Hepatocyte (in vitro differentiated cells): ENCODE measurements at regions not wholly inside any gene's neighbourhood (a gene's known extent, or its start where the extent isn't known, plus 50 kb on each side); places are given as distances from the start of the nearest gene placed in this dataset.

Experiments
- DNase-seq: peaks from one replicate; pipeline ENCODE4 v3.0.0-alpha.2; 2016; ENCODE audit warnings: low spot score
- H2AFZ ChIP-seq: fragments of 200-600 bp; sonication (generic); 2 replicates; pipeline ENCODE4 v1.6.0; 2016; ENCODE audit warnings: antibody characterized with exemption, mild to moderate bottlenecking
- H3K27ac ChIP-seq: fragments of 200-600 bp; sonication (generic); 2 replicates; pipeline ENCODE4 v1.5.1; 2016; ENCODE audit warnings: mild to moderate bottlenecking
- H3K27me3 ChIP-seq: fragments of 200-600 bp; sonication (generic); 2 replicates; pipeline ENCODE4 v1.6.1; 2016
- H3K36me3 ChIP-seq: fragments of 200-600 bp; sonication (generic); replicated peaks from 2 replicates; pipeline ENCODE4 v1.5.1; 2016; ENCODE audit warnings: low read depth; ENCODE audit not compliant: insufficient read depth
- H3K4me1 ChIP-seq: fragments of 200-600 bp; sonication (generic); 2 replicates; pipeline ENCODE4 v1.5.1; 2016; ENCODE audit warnings: mild to moderate bottlenecking, moderate library complexity; ENCODE audit not compliant: insufficient read depth
- H3K4me2 ChIP-seq: fragments of 200-600 bp; sonication (generic); 2 replicates; pipeline ENCODE4 v1.6.0; 2016
- H3K4me3 ChIP-seq: fragments of 200-600 bp; sonication (generic); 2 replicates; pipeline ENCODE4 v1.5.1; 2016; ENCODE audit warnings: mild to moderate bottlenecking
- H3K79me2 ChIP-seq: fragments of 200-600 bp; sonication (generic); 2 replicates; pipeline ENCODE4 v1.6.0; 2017; ENCODE audit warnings: mild to moderate bottlenecking
- H3K9me2 ChIP-seq: fragments of 200-600 bp; sonication (generic); replicated peaks from 2 replicates; pipeline ENCODE4 v1.6.0; 2017; ENCODE audit warnings: mild to moderate bottlenecking; ENCODE audit not compliant: insufficient read depth
- H3K9me3 ChIP-seq: fragments of 200-600 bp; sonication (generic); 2 replicates; pipeline ENCODE4 v1.5.1; 2016; ENCODE audit warnings: low read depth, mild to moderate bottlenecking
- H4K20me1 ChIP-seq: fragments of 200-600 bp; sonication (generic); 2 replicates; pipeline ENCODE4 v1.6.0; 2016; ENCODE audit warnings: mild to moderate bottlenecking; ENCODE audit not compliant: insufficient read depth, poor library complexity, severe bottlenecking
- CTCF ChIP-seq: fragments of 200-600 bp; sonication (generic); IDR thresholded peaks from 2 replicates; pipeline ENCODE4 v1.5.1; 2016; ENCODE audit warnings: antibody characterized with exemption, mild to moderate bottlenecking; ENCODE audit not compliant: poor library complexity
- EZH2 ChIP-seq: fragments of 200-600 bp; sonication (generic); IDR thresholded peaks from 2 replicates; pipeline ENCODE4 v1.6.1; 2016; ENCODE audit warnings: antibody characterized with exemption, mild to moderate bottlenecking, borderline replicate concordance
- EZH2phosphoT487 ChIP-seq: fragments of 200-600 bp; sonication (generic); IDR thresholded peaks from one replicate; pipeline ENCODE4 v1.6.1; 2018; ENCODE audit warnings: antibody characterized with exemption, mild to moderate bottlenecking, low read depth, moderate library complexity; ENCODE audit not compliant: unreplicated experiment, severe bottlenecking
- WGBS: methylation state at CpG from one replicate; pipeline ENCODE4 v1.1.6; 2016; ENCODE audit warnings: low lambda C conversion rate; ENCODE audit errors: missing lambda C conversion rate; 5-methylcytosine and 5-hydroxymethylcytosine counted together

GRCh38 chr11:25587496-25587895 is 744.4 kb upstream of the ANO3 start:
- Histone ChIP-seq H3K27ac (no peak overlapping the region), H3K4me1 (no peaks in the 10 kb centered on the region), H3K27me3 (no peaks in the 10 kb centered on the region), H4K20me1 (no peaks in the 10 kb centered on the region), H3K79me2 (no peaks in the 10 kb centered on the region), H3K9me3 (no peaks in the 10 kb centered on the region), H2AFZ (no peak overlapping the region), H3K4me3 (no peak overlapping the region), H3K4me2 (no peak overlapping the region), H3K36me3 (no peaks in the 10 kb centered on the region), H3K9me2 (no peaks in the 10 kb centered on the region)
- TF ChIP-seq EZH2phosphoT487 (no peak), CTCF (no peak), EZH2 (no peak)
- no peak for DNase-seq

- Histone ChIP-seq H3K36me3 (no peaks in the 10 kb centered on the region), H3K9me3 (no peaks in the 10 kb centered on the region), H3K4me3 (no peak overlapping the region), H3K9me2 (no peaks in the 10 kb centered on the region), H3K4me1 (no peaks in the 10 kb centered on the region), H3K79me2 (no peaks in the 10 kb centered on the region), H3K27ac (no peak overlapping the region), H2AFZ (no peak overlapping the region), H3K4me2 (no peak overlapping the region), H4K20me1 (no peaks in the 10 kb centered on the region), H3K27me3 (no peaks in the 10 kb centered on the region)
- no peak for DNase-seq
- WGBS, result 49% methylated on average over 5 of the region's 5 CpGs
- TF ChIP-seq EZH2 (no peak), CTCF (no peak), EZH2phosphoT487 (no peak)
Measured at GRCh38 chr11:25593221-25593620, 738.7 kb upstream of the ANO3 start.

GRCh38 chr11:25596701-25597100 is 735.2 kb upstream of the ANO3 start:
- no peak overlapping the region for H2AFZ ChIP-seq
- DNase-seq, result no peak
- H3K9me2 ChIP-seq, result no peaks in the 10 kb centered on the region
- H3K4me3 ChIP-seq, result no peak overlapping the region
- H3K4me1 ChIP-seq, result no peaks in the 10 kb centered on the region
- TF ChIP-seq EZH2phosphoT487, result no peak
- no peak for TF ChIP-seq CTCF
- TF ChIP-seq EZH2, result no peak
- no peaks in the 10 kb centered on the region for H3K27me3 ChIP-seq
- no peak overlapping the region for H3K4me2 ChIP-seq
- no peaks in the 10 kb centered on the region for H3K36me3 ChIP-seq
- H3K9me3 ChIP-seq, result no peaks in the 10 kb centered on the region
- WGBS, result 78% methylated on average over 3 of the region's 3 CpGs
- no peaks in the 10 kb centered on the region for H3K79me2 ChIP-seq
- H4K20me1 ChIP-seq, result no peaks in the 10 kb centered on the region
- no peak overlapping the region for H3K27ac ChIP-seq

GRCh38 chr11:25597696-25598095 is 734.2 kb upstream of the ANO3 start:
- Histone ChIP-seq H2AFZ (no peak overlapping the region), H3K4me2 (no peak overlapping the region), H3K4me3 (no peak overlapping the region), H3K27ac (no peak overlapping the region), H3K9me2 (no peaks in the 10 kb centered on the region), H3K27me3 (no peaks in the 10 kb centered on the region), H3K4me1 (no peaks in the 10 kb centered on the region), H3K79me2 (no peaks in the 10 kb centered on the region), H3K36me3 (no peaks in the 10 kb centered on the region), H3K9me3 (no peaks in the 10 kb centered on the region), H4K20me1 (no peaks in the 10 kb centered on the region)
- 68% methylated on average over 2 of the region's 2 CpGs for WGBS
- TF ChIP-seq EZH2 (no peak), EZH2phosphoT487 (no peak), CTCF (no peak)
- no peak for DNase-seq
